Fibroblast of mammary gland (primary cell): ENCODE measurements at regions not wholly inside any gene's neighbourhood (a gene's known extent, or its start where the extent isn't known, plus 50 kb on each side); places are given as distances from the start of the nearest gene placed in this dataset.

Experiments
- DNase-seq: peaks from one replicate; pipeline ENCODE4 v3.0.0-alpha.2; 2010; ENCODE audit warnings: low read depth
- H3K4me3 ChIP-seq: 2 replicates; pipeline ENCODE4 v1.5.1; 2011; ENCODE audit warnings: low read depth, mild to moderate bottlenecking, low read length, moderate library complexity; ENCODE audit not compliant: control insufficient read depth
- TF ChIP-seq, protein P1 (sequence below): conservative IDR thresholded peaks from 2 replicates; pipeline ENCODE4 v1.5.1; 2011; ENCODE audit warnings: low read depth, low read length, inconsistent platforms; ENCODE audit not compliant: control insufficient read depth, insufficient read depth

DNA sequence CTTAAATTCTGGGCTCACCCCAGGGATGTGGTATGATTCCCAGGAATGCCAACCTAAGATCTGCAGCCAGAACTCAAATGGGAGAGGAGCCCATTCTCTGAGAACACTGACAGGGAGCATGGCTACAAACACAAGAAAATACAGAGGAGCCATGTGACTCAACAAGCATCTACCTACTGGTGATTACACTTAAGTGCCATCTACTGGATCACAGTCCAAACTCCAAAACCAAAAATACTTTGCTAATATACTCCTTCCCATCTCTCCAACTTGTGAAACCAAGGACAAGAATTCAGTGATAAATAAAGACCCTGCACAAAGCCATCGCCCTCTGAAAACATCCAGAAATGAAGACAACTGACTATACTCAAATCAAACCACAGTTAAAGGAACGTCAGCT, 116.9 kb downstream of the NR4A2 start:
- H3K4me3 ChIP-seq = no peak overlapping the region
- TF ChIP-seq, protein P1, sequence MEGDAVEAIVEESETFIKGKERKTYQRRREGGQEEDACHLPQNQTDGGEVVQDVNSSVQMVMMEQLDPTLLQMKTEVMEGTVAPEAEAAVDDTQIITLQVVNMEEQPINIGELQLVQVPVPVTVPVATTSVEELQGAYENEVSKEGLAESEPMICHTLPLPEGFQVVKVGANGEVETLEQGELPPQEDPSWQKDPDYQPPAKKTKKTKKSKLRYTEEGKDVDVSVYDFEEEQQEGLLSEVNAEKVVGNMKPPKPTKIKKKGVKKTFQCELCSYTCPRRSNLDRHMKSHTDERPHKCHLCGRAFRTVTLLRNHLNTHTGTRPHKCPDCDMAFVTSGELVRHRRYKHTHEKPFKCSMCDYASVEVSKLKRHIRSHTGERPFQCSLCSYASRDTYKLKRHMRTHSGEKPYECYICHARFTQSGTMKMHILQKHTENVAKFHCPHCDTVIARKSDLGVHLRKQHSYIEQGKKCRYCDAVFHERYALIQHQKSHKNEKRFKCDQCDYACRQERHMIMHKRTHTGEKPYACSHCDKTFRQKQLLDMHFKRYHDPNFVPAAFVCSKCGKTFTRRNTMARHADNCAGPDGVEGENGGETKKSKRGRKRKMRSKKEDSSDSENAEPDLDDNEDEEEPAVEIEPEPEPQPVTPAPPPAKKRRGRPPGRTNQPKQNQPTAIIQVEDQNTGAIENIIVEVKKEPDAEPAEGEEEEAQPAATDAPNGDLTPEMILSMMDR = no peak
- no peak for DNase-seq

- no peak for DNase-seq
- no peak overlapping the region for H3K4me3 ChIP-seq
- TF ChIP-seq, protein P1 = no peak
These were observed 121.2 kb downstream of the NR4A2 start for GRCh38 chr2:156211318-156211717.

DNA sequence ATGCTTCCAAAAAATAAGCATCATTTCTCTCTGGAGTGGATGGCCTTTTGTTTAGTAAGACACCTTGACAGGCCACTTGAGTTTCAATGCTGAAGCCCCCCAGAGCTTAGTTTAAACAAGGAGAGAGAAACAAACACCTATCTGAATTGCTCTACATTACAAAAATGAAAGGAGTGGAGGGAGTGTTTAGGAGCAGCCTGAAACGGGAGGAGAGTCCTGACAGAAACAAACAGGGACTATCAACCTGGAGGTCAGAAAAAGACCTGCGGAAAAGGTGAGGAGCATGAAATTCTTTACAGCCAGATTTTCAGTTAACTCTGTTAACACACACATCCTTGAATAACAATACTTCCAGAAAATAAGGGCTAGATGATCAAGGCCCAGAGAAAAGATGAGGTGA, 126.2 kb downstream of the NR4A2 start:
- no peak for DNase-seq
- TF ChIP-seq, protein P1 = no peak
- H3K4me3 ChIP-seq = no peak overlapping the region

GRCh38 chr2:156199588-156199987, 132.9 kb downstream of the NR4A2 start:
- TF ChIP-seq, protein P1 = no peak
- no peak for DNase-seq
- no peak overlapping the region for H3K4me3 ChIP-seq

DNA sequence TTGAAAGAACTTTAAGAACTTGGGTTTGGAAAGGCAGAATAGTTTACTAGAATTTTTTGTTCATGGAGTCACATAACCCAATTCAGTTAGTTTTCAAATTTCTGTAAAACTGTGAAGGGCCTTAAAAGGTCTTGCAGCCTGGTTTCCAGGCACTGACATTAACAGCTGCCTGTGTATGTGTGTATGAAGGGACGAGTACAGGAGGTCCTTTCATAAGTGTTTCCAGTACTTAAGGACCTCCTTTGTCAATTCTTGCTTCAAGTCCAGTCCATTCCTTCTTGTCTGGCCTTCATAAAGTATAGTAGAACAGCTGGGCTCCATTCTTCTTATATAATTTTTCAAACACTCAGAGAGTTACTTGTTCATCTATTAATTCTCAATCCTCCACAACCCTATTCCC, 136.5 kb downstream of the NR4A2 start:
- H3K4me3 ChIP-seq = no peak overlapping the region
- TF ChIP-seq, protein P1 = no peak
- DNase-seq = no peak

GRCh38 chr2:156192468-156192867, 140.1 kb downstream of the NR4A2 start:
- TF ChIP-seq, protein P1 = peak; percentile 27
- peak; percentile 7 for DNase-seq
- H3K4me3 ChIP-seq = no peak overlapping the region

DNA sequence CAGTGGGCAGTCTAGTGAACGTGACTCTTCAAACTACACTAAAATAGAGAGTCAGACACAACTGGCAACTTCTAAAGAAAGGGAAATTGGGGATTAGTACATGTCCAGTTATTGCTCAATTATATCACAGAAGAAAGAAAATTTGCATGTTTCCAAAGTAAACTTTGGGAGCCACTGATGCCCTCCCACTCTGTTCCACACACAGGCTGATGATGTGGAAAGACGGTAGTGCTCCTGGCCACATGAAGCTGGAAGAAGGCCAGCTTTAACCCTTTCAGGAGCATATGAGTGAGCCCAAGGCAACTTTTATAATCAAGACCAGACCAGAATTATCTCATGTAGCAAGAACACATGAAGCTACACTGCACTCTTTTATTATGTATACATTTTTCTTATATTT, 141.0 kb downstream of the NR4A2 start:
- TF ChIP-seq, protein P1 = no peak
- H3K4me3 ChIP-seq = no peak overlapping the region
- peak; percentile 34 for DNase-seq
